Endodermal cell (in vitro differentiated cells): ENCODE measurements at regions not wholly inside any gene's neighbourhood (a gene's known extent, or its start where the extent isn't known, plus 50 kb on each side); places are given as distances from the start of the nearest gene placed in this dataset.

ENCODE experiments used
- DNase-seq: peaks from one replicate; pipeline ENCODE4 v3.0.0-alpha.2; 2017
- H3K27ac ChIP-seq: 2 replicates; pipeline ENCODE4 v1.5.1; 2013; ENCODE audit warnings: mild to moderate bottlenecking, low read depth, low read length, moderate library complexity
- H3K27me3 ChIP-seq: 2 replicates; pipeline ENCODE4 v1.6.1; 2013; ENCODE audit warnings: mild to moderate bottlenecking, low read length, moderate library complexity; ENCODE audit not compliant: insufficient read depth, control insufficient read depth, poor library complexity, severe bottlenecking
- H3K36me3 ChIP-seq: 2 replicates; pipeline ENCODE4 v1.7.0; 2013; ENCODE audit warnings: mild to moderate bottlenecking, low read length, moderate library complexity; ENCODE audit not compliant: control insufficient read depth, insufficient read depth
- H3K4me1 ChIP-seq: one replicate; pipeline ENCODE4 v1.7.0; 2013; ENCODE audit warnings: low read length; ENCODE audit not compliant: control insufficient read depth, insufficient read depth
- H3K4me3 ChIP-seq: 2 replicates; pipeline ENCODE4 v1.5.1; 2013; ENCODE audit warnings: mild to moderate bottlenecking, low read length, moderate library complexity
- H3K9ac ChIP-seq: 2 replicates; pipeline ENCODE4 v1.6.1; 2013; ENCODE audit warnings: mild to moderate bottlenecking, low read length, moderate library complexity; ENCODE audit not compliant: poor library complexity, severe bottlenecking; ENCODE audit errors: extremely low read depth
- H3K9me3 ChIP-seq: 2 replicates; pipeline ENCODE4 v1.6.1; 2013; ENCODE audit warnings: mild to moderate bottlenecking, low read length, moderate library complexity; ENCODE audit not compliant: control insufficient read depth
- H3K27ac Mint-ChIP-seq: 2 replicates; pipeline ENCODE4 v1.8.0; 2020; ENCODE audit warnings: mixed read lengths
- H3K27me3 Mint-ChIP-seq: 2 replicates; pipeline ENCODE4 v1.8.0; 2021; ENCODE audit warnings: mild to moderate bottlenecking, mixed read lengths; ENCODE audit not compliant: insufficient read depth
- H3K36me3 Mint-ChIP-seq: 2 replicates; pipeline ENCODE4 v1.8.0; 2020; ENCODE audit warnings: low read depth, mixed read lengths
- H3K4me1 Mint-ChIP-seq: 2 replicates; pipeline ENCODE4 v1.8.0; 2020; ENCODE audit warnings: mixed read lengths
- H3K4me3 Mint-ChIP-seq: 2 replicates; pipeline ENCODE4 v1.8.0; 2020; ENCODE audit warnings: mild to moderate bottlenecking, moderate library complexity, mixed read lengths
- H3K9me3 Mint-ChIP-seq: 2 replicates; pipeline ENCODE4 v1.8.0; 2020; ENCODE audit warnings: mild to moderate bottlenecking, mixed read lengths
- WGBS, 2 experiments: methylation state at CpG; one replicate each; pipeline versions ENCODE4 v1.1.5 to v1.1.7; 2013; ENCODE audit warnings: missing lambda C conversion rate in 2 of 2, mixed read lengths in 1 of 2; ENCODE audit not compliant: insufficient coverage in 1 of 2, insufficient read length in 1 of 2; 5-methylcytosine and 5-hydroxymethylcytosine counted together
- TF ChIP-seq, protein P1 (sequence below): fragments of 200-600 bp; sonication (generic); conservative IDR thresholded peaks from 2 replicates; pipeline ENCODE4 v1.5.0; 2021; ENCODE audit warnings: antibody characterized with exemption, mild to moderate bottlenecking

DNA sequence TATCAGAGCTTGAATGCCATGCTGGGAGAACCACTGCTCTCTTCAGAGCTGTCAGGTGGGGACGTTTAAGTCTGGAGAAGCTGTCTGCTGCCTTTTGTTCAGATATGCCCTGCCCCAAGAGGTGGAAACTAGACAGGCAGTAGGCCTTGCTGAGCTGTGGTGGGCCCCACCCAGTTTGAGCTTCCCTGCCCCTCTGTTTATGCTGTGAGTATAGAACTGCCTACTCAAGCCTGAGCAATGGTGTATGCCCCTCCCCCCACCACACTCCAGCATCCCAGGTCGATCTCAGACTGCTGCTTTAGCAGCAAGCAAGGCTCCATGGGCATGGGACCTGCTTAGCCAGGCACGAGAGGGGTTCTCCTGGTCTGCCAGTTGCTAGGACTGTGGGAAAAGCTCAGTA, 362.3 kb downstream of the FAM170A start:
- no peaks in the 10 kb centered on the region for H3K4me1 ChIP-seq
- no peak overlapping the region for H3K27ac ChIP-seq
- H3K9me3 Mint-ChIP-seq = peaks cover 29% of the 10 kb centered on the region
- TF ChIP-seq, protein P1, sequence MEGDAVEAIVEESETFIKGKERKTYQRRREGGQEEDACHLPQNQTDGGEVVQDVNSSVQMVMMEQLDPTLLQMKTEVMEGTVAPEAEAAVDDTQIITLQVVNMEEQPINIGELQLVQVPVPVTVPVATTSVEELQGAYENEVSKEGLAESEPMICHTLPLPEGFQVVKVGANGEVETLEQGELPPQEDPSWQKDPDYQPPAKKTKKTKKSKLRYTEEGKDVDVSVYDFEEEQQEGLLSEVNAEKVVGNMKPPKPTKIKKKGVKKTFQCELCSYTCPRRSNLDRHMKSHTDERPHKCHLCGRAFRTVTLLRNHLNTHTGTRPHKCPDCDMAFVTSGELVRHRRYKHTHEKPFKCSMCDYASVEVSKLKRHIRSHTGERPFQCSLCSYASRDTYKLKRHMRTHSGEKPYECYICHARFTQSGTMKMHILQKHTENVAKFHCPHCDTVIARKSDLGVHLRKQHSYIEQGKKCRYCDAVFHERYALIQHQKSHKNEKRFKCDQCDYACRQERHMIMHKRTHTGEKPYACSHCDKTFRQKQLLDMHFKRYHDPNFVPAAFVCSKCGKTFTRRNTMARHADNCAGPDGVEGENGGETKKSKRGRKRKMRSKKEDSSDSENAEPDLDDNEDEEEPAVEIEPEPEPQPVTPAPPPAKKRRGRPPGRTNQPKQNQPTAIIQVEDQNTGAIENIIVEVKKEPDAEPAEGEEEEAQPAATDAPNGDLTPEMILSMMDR = no peak
- 84 to 86% methylated on average over 2 to 3 of the region's 3 CpGs for WGBS, 2 experiments
- no peak overlapping the region for H3K27ac Mint-ChIP-seq
- H3K4me3 Mint-ChIP-seq = no peak overlapping the region
- H3K9ac ChIP-seq = no peak overlapping the region
- H3K4me1 Mint-ChIP-seq = peaks cover 4% of the 10 kb centered on the region
- no peak for DNase-seq
- no peaks in the 10 kb centered on the region for H3K27me3 ChIP-seq
- no peaks in the 10 kb centered on the region for H3K27me3 Mint-ChIP-seq
- peaks cover 8% of the 10 kb centered on the region for H3K9me3 ChIP-seq
- no peak overlapping the region for H3K4me3 ChIP-seq
- peaks cover 12% of the 10 kb centered on the region for H3K36me3 Mint-ChIP-seq
- H3K36me3 ChIP-seq = no peaks in the 10 kb centered on the region

DNA sequence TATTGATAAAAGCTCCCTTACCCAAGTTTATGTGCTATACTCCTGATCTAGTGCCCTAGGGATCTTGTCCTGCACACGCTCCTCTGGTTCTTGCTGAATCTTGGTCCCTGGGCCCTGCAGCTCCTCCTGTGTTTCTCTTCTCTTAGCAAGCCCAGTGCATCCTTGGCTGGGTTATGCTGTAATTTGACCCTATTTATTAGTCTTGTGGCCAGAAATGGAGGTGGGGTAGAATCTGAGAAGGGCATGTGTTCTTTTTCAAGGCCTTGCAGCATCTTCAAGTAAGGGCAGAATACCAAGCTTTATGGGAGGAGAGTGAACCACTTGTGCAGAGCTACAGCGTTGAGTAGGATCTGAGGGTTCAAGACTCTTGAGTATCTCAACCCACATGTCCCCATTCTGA, 366.8 kb downstream of the FAM170A start:
- Histone ChIP-seq H3K9me3 (no peaks in the 10 kb centered on the region), H3K36me3 (no peaks in the 10 kb centered on the region), H3K27me3 (no peaks in the 10 kb centered on the region), H3K4me3 (no peak overlapping the region), H3K27ac (no peak overlapping the region), H3K4me1 (no peaks in the 10 kb centered on the region), H3K9ac (no peak overlapping the region)
- Mint-ChIP-seq H3K36me3 (no peaks in the 10 kb centered on the region), H3K27me3 (no peaks in the 10 kb centered on the region), H3K9me3 (no peaks in the 10 kb centered on the region), H3K4me3 (no peak overlapping the region), H3K4me1 (peaks cover 4% of the 10 kb centered on the region), H3K27ac (no peak overlapping the region)
- TF ChIP-seq, protein P1 = no peak
- DNase-seq = no peak
- 85 to 93% methylated on average over 2 of the region's 2 CpGs for WGBS, 2 experiments

DNA sequence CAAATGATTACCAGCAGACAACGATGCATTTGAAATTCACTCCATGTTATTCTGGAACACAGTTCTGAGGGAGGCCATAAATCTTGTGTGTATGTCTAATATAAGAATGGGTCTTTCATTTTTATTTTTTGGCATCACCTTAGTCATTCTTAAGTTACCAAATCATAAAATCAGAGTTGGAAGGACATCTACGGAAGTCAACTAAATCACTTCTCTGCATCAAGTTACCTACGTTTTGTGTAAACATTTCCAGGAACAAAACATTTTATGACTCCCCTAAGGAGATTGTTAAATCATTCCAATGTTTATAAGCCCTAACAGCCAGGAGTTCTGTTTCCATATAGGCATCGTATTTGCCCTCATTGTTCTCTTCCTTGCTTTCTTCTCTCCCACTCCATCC, 378.2 kb downstream of the FAM170A start:
- no peak overlapping the region for H3K4me3 Mint-ChIP-seq
- no peak for DNase-seq
- Histone ChIP-seq H3K27ac (no peak overlapping the region), H3K36me3 (no peaks in the 10 kb centered on the region), H3K4me1 (no peaks in the 10 kb centered on the region), H3K9me3 (no peaks in the 10 kb centered on the region), H3K9ac (no peak overlapping the region), H3K4me3 (no peak overlapping the region), H3K27me3 (no peaks in the 10 kb centered on the region)
- H3K9me3 Mint-ChIP-seq = no peaks in the 10 kb centered on the region
- 86 to 90% methylated on average over 3 to 4 of the region's 4 CpGs for whole genome bisulfite sequencing, 2 experiments
- no peaks in the 10 kb centered on the region for H3K27me3 Mint-ChIP-seq
- no peaks in the 10 kb centered on the region for H3K36me3 Mint-ChIP-seq
- H3K4me1 Mint-ChIP-seq = peaks cover 3% of the 10 kb centered on the region
- TF ChIP-seq, protein P1 = no peak
- H3K27ac Mint-ChIP-seq = no peak overlapping the region
